Central memory CD4-positive, alpha-beta T cell (primary cell): ENCODE measurements at regions not wholly inside any gene's neighbourhood (a gene's known extent, or its start where the extent isn't known, plus 50 kb on each side); places are given as distances from the start of the nearest gene placed in this dataset.

ENCODE experiments used
- DNase-seq: peaks from one replicate; pipeline ENCODE4 v3.0.0; 2022

GRCh38 chr13:104442536-104442935, 1376.3 kb upstream of the SLC10A2 start:
- DNase-seq, result no peak

GRCh38 chr13:104436555-104436954, 1370.3 kb upstream of the SLC10A2 start:
- DNase-seq, result no peak

GRCh38 chr13:104431895-104432294, 1365.7 kb upstream of the SLC10A2 start:
- DNase-seq, result no peak

GRCh38 chr13:104426435-104426834, 1360.2 kb upstream of the SLC10A2 start:
- DNase-seq, result no peak

- no peak for DNase-seq
Observed at GRCh38 chr13:104422668-104423067, 1356.5 kb upstream of the SLC10A2 start.

- no peak for DNase-seq
Observed at GRCh38 chr13:104416973-104417372, 1350.8 kb upstream of the SLC10A2 start.

GRCh38 chr13:104414771-104415170, 1348.6 kb upstream of the SLC10A2 start:
- DNase-seq, result no peak

- no peak for DNase-seq
Observed at GRCh38 chr13:104414181-104414580, 1348.0 kb upstream of the SLC10A2 start.

- no peak for DNase-seq
Observed at GRCh38 chr13:104411141-104411765, 1345.0 kb upstream of the SLC10A2 start.

- DNase-seq, result no peak
Observed at GRCh38 chr13:104408733-104409132, 1342.5 kb upstream of the SLC10A2 start.

GRCh38 chr13:104404325-104404724, 1338.1 kb upstream of the SLC10A2 start:
- no peak for DNase-seq

- no peak for DNase-seq
Observed at GRCh38 chr13:104389691-104390090, 1323.5 kb upstream of the SLC10A2 start.

GRCh38 chr13:104387510-104387909, 1321.3 kb upstream of the SLC10A2 start:
- DNase-seq, result no peak

- DNase-seq, result no peak
Observed at GRCh38 chr13:104385404-104385803, 1319.2 kb upstream of the SLC10A2 start.

- DNase-seq, result no peak
Observed at GRCh38 chr13:104382951-104383350, 1316.7 kb upstream of the SLC10A2 start.

GRCh38 chr13:104376588-104376987, 1310.4 kb upstream of the SLC10A2 start:
- DNase-seq, result no peak

GRCh38 chr13:104375614-104376013, 1309.4 kb upstream of the SLC10A2 start:
- DNase-seq, result no peak

- DNase-seq, result no peak
Observed at GRCh38 chr13:104372095-104372655, 1306.0 kb upstream of the SLC10A2 start.

- no peak for DNase-seq
Observed at GRCh38 chr13:104365430-104365829, 1299.2 kb upstream of the SLC10A2 start.

- DNase-seq, result no peak
Observed at GRCh38 chr13:104357672-104358354, 1291.6 kb upstream of the SLC10A2 start.

- DNase-seq, result no peak
Observed at GRCh38 chr13:104357174-104357573, 1291.0 kb upstream of the SLC10A2 start.

GRCh38 chr13:104355041-104355670, 1288.9 kb upstream of the SLC10A2 start:
- no peak for DNase-seq

- DNase-seq, result no peak
Observed at GRCh38 chr13:104327211-104327610, 1261.0 kb upstream of the SLC10A2 start.

- no peak for DNase-seq
Observed at GRCh38 chr13:104326523-104326922, 1260.3 kb upstream of the SLC10A2 start.
